Lower leg skin (tissue), 3 donors: ENCODE measurements at regions not wholly inside any gene's neighbourhood (a gene's known extent, or its start where the extent isn't known, plus 50 kb on each side); places are given as distances from the start of the nearest gene placed in this dataset.

Source experiments
- POLR2A ChIP-seq, 2 donors: fragments of 450-650 bp; IDR thresholded peaks; one replicate each; pipeline ENCODE4 v1.6.1; 2016 to 2017; ENCODE audit warnings: antibody characterized with exemption in 2 of 2, mild to moderate bottlenecking in 1 of 2, moderate library complexity in 1 of 2
- TF ChIP-seq, protein P1 (sequence below), 3 donors: fragments of 450-650 bp; IDR thresholded peaks; one replicate each; pipeline ENCODE4 v1.5.1; 2016; ENCODE audit warnings: antibody characterized with exemption in 3 of 3, mild to moderate bottlenecking in 3 of 3, moderate library complexity in 2 of 3

DNA sequence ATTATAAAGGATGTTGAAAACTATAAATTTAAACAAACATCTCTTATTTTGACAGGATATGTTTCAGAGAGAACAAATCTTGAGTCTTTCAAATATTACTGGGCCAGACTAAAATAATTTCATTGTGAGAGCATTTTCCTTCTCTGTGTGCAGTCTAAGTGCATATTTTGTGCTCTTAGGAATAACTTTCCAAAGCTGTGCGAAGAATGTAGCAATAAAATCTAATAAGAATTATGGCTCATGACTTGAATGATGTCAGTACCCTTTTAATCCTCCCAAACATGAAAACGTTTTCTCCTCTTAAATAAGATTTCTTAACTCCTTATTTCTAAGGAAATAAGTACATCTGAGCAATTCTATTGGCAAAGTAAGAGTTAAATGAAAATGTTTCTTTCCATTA is 76.2 kb upstream of the EFEMP1 start:
- no peak for TF ChIP-seq POLR2A (IDR thresholded peaks at IDR 0.05)
- TF ChIP-seq, protein P1, sequence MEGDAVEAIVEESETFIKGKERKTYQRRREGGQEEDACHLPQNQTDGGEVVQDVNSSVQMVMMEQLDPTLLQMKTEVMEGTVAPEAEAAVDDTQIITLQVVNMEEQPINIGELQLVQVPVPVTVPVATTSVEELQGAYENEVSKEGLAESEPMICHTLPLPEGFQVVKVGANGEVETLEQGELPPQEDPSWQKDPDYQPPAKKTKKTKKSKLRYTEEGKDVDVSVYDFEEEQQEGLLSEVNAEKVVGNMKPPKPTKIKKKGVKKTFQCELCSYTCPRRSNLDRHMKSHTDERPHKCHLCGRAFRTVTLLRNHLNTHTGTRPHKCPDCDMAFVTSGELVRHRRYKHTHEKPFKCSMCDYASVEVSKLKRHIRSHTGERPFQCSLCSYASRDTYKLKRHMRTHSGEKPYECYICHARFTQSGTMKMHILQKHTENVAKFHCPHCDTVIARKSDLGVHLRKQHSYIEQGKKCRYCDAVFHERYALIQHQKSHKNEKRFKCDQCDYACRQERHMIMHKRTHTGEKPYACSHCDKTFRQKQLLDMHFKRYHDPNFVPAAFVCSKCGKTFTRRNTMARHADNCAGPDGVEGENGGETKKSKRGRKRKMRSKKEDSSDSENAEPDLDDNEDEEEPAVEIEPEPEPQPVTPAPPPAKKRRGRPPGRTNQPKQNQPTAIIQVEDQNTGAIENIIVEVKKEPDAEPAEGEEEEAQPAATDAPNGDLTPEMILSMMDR (IDR thresholded peaks at IDR 0.05): no peak
